SK-N-SH (cell line): ENCODE measurements at regions not wholly inside any gene's neighbourhood (a gene's known extent, or its start where the extent isn't known, plus 50 kb on each side); places are given as distances from the start of the nearest gene placed in this dataset.
A peak's percentile ranks its signal among the peaks of the same experiment; 100 is the strongest.

ENCODE experiments used
- CTCF ChIA-PET: fragments of 300-600, 350-600 bp; formaldehyde crosslinking; extraction: SDS; loops from one replicate; lab custom pipeline; 2021; lab: Yijun Ruan, JAX
- POLR2A ChIA-PET: fragments of 350-600 bp; sonication (Branson Sonifier 250); formaldehyde crosslinking; extraction: SDS; loops from one replicate; lab custom pipeline; 2020; ENCODE audit warnings: antibody characterized with exemption, inconsistent platforms; lab: Yijun Ruan, JAX
- DNase-seq: peaks from one replicate; pipeline ENCODE4 v3.0.0; 2012
- H2AFZ ChIP-seq: fragments of 200-600 bp; sonication (generic); 2 replicates; pipeline ENCODE4 v1.8.1; 2016; ENCODE audit warnings: antibody characterized with exemption, mild to moderate bottlenecking, low read depth
- H3F3A ChIP-seq: fragments of 200-600 bp; sonication (generic); replicated peaks from 2 replicates; pipeline ENCODE3; 2016; ENCODE audit warnings: antibody characterized with exemption, mild to moderate bottlenecking; ENCODE audit not compliant: insufficient read depth
- H3K27ac ChIP-seq, 2 experiments: fragments of 200-500 bp in 1 of 2; fragments of 200-600 bp in 1 of 2; sonication (Bioruptor generic) in 1 of 2; sonication (generic), shearing (Covaris generic) in 1 of 2; 2 replicates each; pipeline versions ENCODE4 v1.5.1 to v1.6.1; 2014 to 2016; ENCODE audit warnings: low read depth in 2 of 2, inconsistent platforms in 1 of 2, low read length in 1 of 2, mild to moderate bottlenecking in 1 of 2, mixed read lengths in 1 of 2
- H3K27me3 ChIP-seq: fragments of 200-600 bp; sonication (generic), shearing (Covaris generic); 2 replicates; pipeline ENCODE4 v1.6.1; 2016; ENCODE audit warnings: mixed run types; ENCODE audit not compliant: insufficient read depth
- H3K36me3 ChIP-seq, 2 experiments: fragments of 200-500 bp in 1 of 2; fragments of 200-600 bp in 1 of 2; sonication (Bioruptor generic) in 1 of 2; sonication (generic) in 1 of 2; replicated peaks in 1 of 2; 2 replicates each; pipeline versions ENCODE3 to v1.5.1; 2014 to 2016; ENCODE audit warnings: low read length in 1 of 2, mild to moderate bottlenecking in 1 of 2; ENCODE audit not compliant: insufficient read depth in 2 of 2, control insufficient read depth in 1 of 2
- H3K4me1 ChIP-seq, 2 experiments: fragments of 200-500 bp in 1 of 2; fragments of 200-600 bp in 1 of 2; sonication (Bioruptor generic) in 1 of 2; sonication (generic), shearing (Covaris generic) in 1 of 2; 2 replicates each; pipeline versions ENCODE4 v1.5.1 to v1.6.1; 2014 to 2016; ENCODE audit warnings: low read depth in 1 of 2, low read length in 1 of 2, mixed run types in 1 of 2; ENCODE audit not compliant: insufficient read depth in 2 of 2, control insufficient read depth in 1 of 2
- H3K4me2 ChIP-seq: fragments of 200-600 bp; sonication (generic), shearing (Covaris generic); 2 replicates; pipeline ENCODE4 v1.6.1; 2017; ENCODE audit warnings: mixed run types
- H3K4me3 ChIP-seq, 2 experiments: fragments of 200-500 bp in 1 of 2; fragments of 200-600 bp in 1 of 2; sonication (Bioruptor generic) in 1 of 2; sonication (generic), shearing (Covaris generic) in 1 of 2; 2 replicates each; pipeline versions ENCODE4 v1.5.1 to v1.8.1; 2014 to 2016; ENCODE audit warnings: low read depth in 2 of 2, inconsistent platforms in 1 of 2, low read length in 1 of 2, mild to moderate bottlenecking in 1 of 2, mixed read lengths in 1 of 2, moderate library complexity in 1 of 2
- H3K79me2 ChIP-seq: fragments of 200-600 bp; sonication (generic); 2 replicates; pipeline ENCODE4 v1.8.1; 2017; ENCODE audit warnings: mild to moderate bottlenecking; ENCODE audit not compliant: insufficient read depth
- H3K9ac ChIP-seq: fragments of 200-600 bp; sonication (generic); 2 replicates; pipeline ENCODE4 v1.6.1; 2017; ENCODE audit warnings: mixed run types
- H3K9me2 ChIP-seq: fragments of 200-600 bp; sonication (generic); 2 replicates; pipeline ENCODE4 v1.6.1; 2017; ENCODE audit warnings: mixed run types
- H3K9me3 ChIP-seq: fragments of 200-600 bp; sonication (generic); 2 replicates; pipeline ENCODE4 v1.6.1; 2017; ENCODE audit warnings: mixed run types, mild to moderate bottlenecking, moderate library complexity
- H4K20me1 ChIP-seq: fragments of 200-600 bp; sonication (generic); 2 replicates; pipeline ENCODE4 v1.6.1; 2017; ENCODE audit warnings: mild to moderate bottlenecking, mixed run types; ENCODE audit not compliant: insufficient read depth
- ELF1 ChIP-seq: IDR thresholded peaks from 2 replicates; pipeline ENCODE4 v1.4.0; 2012
- EP300 ChIP-seq, 2 experiments: IDR thresholded peaks; 2 replicates each; pipeline versions ENCODE4 v1.4.0 to v1.6.1; 2012; ENCODE audit warnings: borderline replicate concordance in 1 of 2, low read depth in 1 of 2, low read length in 1 of 2
- EZH2phosphoT487 ChIP-seq: fragments of 200-600 bp; sonication (generic); IDR thresholded peaks from 2 replicates; pipeline ENCODE4 v1.6.1; 2017; ENCODE audit warnings: low read depth, mixed run types, mild to moderate bottlenecking, antibody characterized with exemption, moderate library complexity, borderline replicate concordance
- FOSL2 ChIP-seq: IDR thresholded peaks from 2 replicates; pipeline ENCODE4 v1.4.0; 2012; ENCODE audit warnings: low read depth, mild to moderate bottlenecking, moderate library complexity, borderline replicate concordance
- JUND ChIP-seq: IDR thresholded peaks from 2 replicates; pipeline ENCODE4 v1.4.0; 2012
- MXI1 ChIP-seq: IDR thresholded peaks from 2 replicates; pipeline ENCODE4 v1.6.1; 2012; ENCODE audit warnings: mild to moderate bottlenecking, low read depth, low read length, improper control_type of control experiment
- RFX5 ChIP-seq: IDR thresholded peaks from 2 replicates; pipeline ENCODE4 v1.6.1; 2012; ENCODE audit warnings: mild to moderate bottlenecking, improper control_type of control experiment, low read length
- RXRA ChIP-seq: IDR thresholded peaks from 2 replicates; pipeline ENCODE4 v1.4.0; 2012; ENCODE audit warnings: low read depth, mild to moderate bottlenecking, borderline replicate concordance
- TCF12 ChIP-seq: IDR thresholded peaks from 2 replicates; pipeline ENCODE4 v1.4.0; 2012
- TEAD4 ChIP-seq: IDR thresholded peaks from 2 replicates; pipeline ENCODE4 v1.4.0; 2012; ENCODE audit warnings: mild to moderate bottlenecking, borderline replicate concordance; ENCODE audit not compliant: insufficient read depth
- TF ChIP-seq, protein P1 (sequence below): IDR thresholded peaks from 2 replicates; pipeline ENCODE4 v1.6.1; 2012; ENCODE audit warnings: mild to moderate bottlenecking, low read depth, low read length, moderate library complexity
- TF ChIP-seq, protein P2 (sequence below): IDR thresholded peaks from 2 replicates; pipeline ENCODE4; 2012
- TF ChIP-seq, protein P3 (sequence below): IDR thresholded peaks from 2 replicates; pipeline ENCODE4 v1.4.0; 2012; ENCODE audit warnings: low read depth, borderline replicate concordance
- TF ChIP-seq, protein P4 (sequence below): fragments of 150-350 bp; IDR thresholded peaks from 2 replicates; pipeline ENCODE4 v1.6.1; 2017; ENCODE audit warnings: antibody characterized with exemption, low read length, low read depth, borderline replicate concordance

DNA sequence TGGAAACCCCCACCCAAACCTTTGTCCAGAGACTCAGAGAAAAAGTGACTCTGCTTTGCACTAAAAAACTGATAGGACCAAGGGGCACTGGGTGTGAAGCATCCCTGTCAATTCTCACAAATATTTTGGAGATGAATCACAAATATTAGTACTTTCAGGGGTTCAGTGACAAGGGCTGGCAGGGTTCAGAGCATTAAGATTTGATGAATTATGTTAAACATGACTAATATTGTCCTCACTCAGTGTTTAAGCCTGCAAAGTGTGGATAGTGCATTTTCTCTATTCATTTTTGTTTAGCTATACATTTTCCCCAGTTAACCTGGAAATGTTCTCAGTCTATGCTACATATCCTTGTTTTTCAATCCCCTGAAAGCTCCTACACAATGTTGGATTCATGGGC is 65.3 kb upstream of the CCDC68 start:
- Histone ChIP-seq H3K27me3 (no peaks in the 10 kb centered on the region), H3F3A (no peaks in the 10 kb centered on the region), H3K79me2 (no peaks in the 10 kb centered on the region), H3K4me3 (no peak overlapping the region), H2AFZ (peak overlapping the region; percentile 52; the same call in 1 of the 2 replicates), H3K36me3 (no peaks in the 10 kb centered on the region), H3K9ac (no peak overlapping the region), H3K4me1 (peaks cover 3 to 7% of the 10 kb centered on the region in 2 experiments; a peak in 2 of 4 replicates), H4K20me1 (no peaks in the 10 kb centered on the region), H3K9me3 (no peaks in the 10 kb centered on the region), H3K27ac (no peak overlapping the region), H3K4me2 (no peak overlapping the region), H3K9me2 (no peaks in the 10 kb centered on the region)
- POLR2A ChIA-PET, result no interaction called here
- CTCF ChIA-PET, result interaction anchor here (0.8 kb wide), 1 partner anchor 1551 kb away, joined by 3 read pairs; no protein-coding TSS in a partner anchor
- DNase-seq, result no peak
- TF ChIP-seq MXI1, result no peak
- TF ChIP-seq, protein P1, sequence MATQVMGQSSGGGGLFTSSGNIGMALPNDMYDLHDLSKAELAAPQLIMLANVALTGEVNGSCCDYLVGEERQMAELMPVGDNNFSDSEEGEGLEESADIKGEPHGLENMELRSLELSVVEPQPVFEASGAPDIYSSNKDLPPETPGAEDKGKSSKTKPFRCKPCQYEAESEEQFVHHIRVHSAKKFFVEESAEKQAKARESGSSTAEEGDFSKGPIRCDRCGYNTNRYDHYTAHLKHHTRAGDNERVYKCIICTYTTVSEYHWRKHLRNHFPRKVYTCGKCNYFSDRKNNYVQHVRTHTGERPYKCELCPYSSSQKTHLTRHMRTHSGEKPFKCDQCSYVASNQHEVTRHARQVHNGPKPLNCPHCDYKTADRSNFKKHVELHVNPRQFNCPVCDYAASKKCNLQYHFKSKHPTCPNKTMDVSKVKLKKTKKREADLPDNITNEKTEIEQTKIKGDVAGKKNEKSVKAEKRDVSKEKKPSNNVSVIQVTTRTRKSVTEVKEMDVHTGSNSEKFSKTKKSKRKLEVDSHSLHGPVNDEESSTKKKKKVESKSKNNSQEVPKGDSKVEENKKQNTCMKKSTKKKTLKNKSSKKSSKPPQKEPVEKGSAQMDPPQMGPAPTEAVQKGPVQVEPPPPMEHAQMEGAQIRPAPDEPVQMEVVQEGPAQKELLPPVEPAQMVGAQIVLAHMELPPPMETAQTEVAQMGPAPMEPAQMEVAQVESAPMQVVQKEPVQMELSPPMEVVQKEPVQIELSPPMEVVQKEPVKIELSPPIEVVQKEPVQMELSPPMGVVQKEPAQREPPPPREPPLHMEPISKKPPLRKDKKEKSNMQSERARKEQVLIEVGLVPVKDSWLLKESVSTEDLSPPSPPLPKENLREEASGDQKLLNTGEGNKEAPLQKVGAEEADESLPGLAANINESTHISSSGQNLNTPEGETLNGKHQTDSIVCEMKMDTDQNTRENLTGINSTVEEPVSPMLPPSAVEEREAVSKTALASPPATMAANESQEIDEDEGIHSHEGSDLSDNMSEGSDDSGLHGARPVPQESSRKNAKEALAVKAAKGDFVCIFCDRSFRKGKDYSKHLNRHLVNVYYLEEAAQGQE, result no peak
- TF ChIP-seq EP300 (IDR thresholded peaks at IDR 0.05; ENCODE audit: borderline replicate concordance in 1 of 2, low read depth in 1 of 2, low read length in 1 of 2), result no peak
- TF ChIP-seq FOSL2, result peak; percentile 19; the same call in 1 of the 2 replicates
- no peak for TF ChIP-seq TCF12
- peak; percentile 21; the same call in 1 of the 2 replicates for TF ChIP-seq JUND
- TF ChIP-seq, protein P2, sequence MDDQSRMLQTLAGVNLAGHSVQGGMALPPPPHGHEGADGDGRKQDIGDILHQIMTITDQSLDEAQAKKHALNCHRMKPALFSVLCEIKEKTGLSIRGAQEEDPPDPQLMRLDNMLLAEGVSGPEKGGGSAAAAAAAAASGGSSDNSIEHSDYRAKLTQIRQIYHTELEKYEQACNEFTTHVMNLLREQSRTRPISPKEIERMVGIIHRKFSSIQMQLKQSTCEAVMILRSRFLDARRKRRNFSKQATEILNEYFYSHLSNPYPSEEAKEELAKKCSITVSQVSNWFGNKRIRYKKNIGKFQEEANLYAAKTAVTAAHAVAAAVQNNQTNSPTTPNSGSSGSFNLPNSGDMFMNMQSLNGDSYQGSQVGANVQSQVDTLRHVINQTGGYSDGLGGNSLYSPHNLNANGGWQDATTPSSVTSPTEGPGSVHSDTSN, result peak; percentile 26; the same call in 1 of the 2 replicates
- TF ChIP-seq RXRA, result no peak

DNA sequence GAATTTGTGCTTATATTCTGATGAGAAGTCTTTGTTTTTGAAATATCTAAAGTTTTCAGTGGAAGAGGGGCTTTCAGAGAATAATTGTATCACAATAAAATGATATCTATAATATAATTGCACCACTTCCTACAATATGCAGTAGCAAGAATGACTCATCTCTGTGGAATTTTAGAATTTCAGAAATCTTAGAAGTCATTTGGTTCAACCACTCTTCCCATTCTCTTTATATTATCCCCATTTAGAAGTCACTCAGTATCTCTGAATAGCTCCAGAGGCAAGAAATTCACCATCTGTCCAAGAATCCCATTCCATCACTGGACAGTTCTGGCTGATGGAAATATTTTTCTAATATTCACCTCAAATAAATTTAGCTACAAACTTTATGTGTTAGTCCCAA is 59.3 kb upstream of the CCDC68 start:
- Histone ChIP-seq H3K9me3 (no peaks in the 10 kb centered on the region), H3K4me3 (no peak overlapping the region), H3K4me1 (peaks cover 0 to 3% of the 10 kb centered on the region in 2 experiments; a peak in 1 of 4 replicates), H3K79me2 (no peaks in the 10 kb centered on the region), H3K36me3 (no peaks in the 10 kb centered on the region), H3K4me2 (no peak overlapping the region), H2AFZ (no peak overlapping the region), H3K27me3 (no peaks in the 10 kb centered on the region), H3F3A (peaks cover 9% of the 10 kb centered on the region), H4K20me1 (no peaks in the 10 kb centered on the region), H3K9me2 (no peaks in the 10 kb centered on the region), H3K9ac (no peak overlapping the region), H3K27ac (no peak overlapping the region)
- ChIA-PET CTCF (no interaction called here), POLR2A (no interaction called here)
- DNase-seq, result no peak
- TF ChIP-seq, protein P1, result no peak
- TF ChIP-seq ELF1 (no peak), FOSL2 (peak; percentile 45; the same call in 1 of the 2 replicates), JUND (peak; percentile 55; the same call in 1 of the 2 replicates), TEAD4 (0 out of 2 replicates have a peak, but pooled peaks have one; percentile 53), EZH2phosphoT487 (no peak), RFX5 (no peak)
- TF ChIP-seq, protein P3, sequence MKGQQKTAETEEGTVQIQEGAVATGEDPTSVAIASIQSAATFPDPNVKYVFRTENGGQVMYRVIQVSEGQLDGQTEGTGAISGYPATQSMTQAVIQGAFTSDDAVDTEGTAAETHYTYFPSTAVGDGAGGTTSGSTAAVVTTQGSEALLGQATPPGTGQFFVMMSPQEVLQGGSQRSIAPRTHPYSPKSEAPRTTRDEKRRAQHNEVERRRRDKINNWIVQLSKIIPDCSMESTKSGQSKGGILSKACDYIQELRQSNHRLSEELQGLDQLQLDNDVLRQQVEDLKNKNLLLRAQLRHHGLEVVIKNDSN, result no peak
- TF ChIP-seq, protein P4, sequence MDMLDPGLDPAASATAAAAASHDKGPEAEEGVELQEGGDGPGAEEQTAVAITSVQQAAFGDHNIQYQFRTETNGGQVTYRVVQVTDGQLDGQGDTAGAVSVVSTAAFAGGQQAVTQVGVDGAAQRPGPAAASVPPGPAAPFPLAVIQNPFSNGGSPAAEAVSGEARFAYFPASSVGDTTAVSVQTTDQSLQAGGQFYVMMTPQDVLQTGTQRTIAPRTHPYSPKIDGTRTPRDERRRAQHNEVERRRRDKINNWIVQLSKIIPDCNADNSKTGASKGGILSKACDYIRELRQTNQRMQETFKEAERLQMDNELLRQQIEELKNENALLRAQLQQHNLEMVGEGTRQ, result no peak
